GM12878 (cell line): ENCODE measurements at regions not wholly inside any gene's neighbourhood (a gene's known extent, or its start where the extent isn't known, plus 50 kb on each side); places are given as distances from the start of the nearest gene placed in this dataset.

Source experiments
- ATAC-seq: fragments of 200-7000 bp; cut with Tn5 transposase; 3 replicates; pipeline ENCODE4 v1.9.1; 2020; ENCODE audit warnings: mild to moderate bottlenecking, moderate library complexity
- BruUV-seq: library from RNA; stranded (reverse); fragments of 400-500 nt; replicated peaks from 2 replicates; lab custom pipeline; 2021; lab: Mats Ljungman, UMichigan
- CTCF ChIA-PET: fragments of 300-600 bp; sonication (Branson Sonifier 250); formaldehyde crosslinking; extraction: SDS; loops from one replicate; lab custom pipeline; 2021; ENCODE audit warnings: inconsistent platforms; lab: Yijun Ruan, JAX
- POLR2A ChIA-PET: fragments of 350-600 bp; formaldehyde crosslinking; extraction: SDS; loops from one replicate; lab custom pipeline; 2021; ENCODE audit warnings: inconsistent platforms; lab: Charles Lee
- RAD21 ChIA-PET: fragments of 300-600 bp; sonication (Branson Sonifier 250); formaldehyde crosslinking; loops from one replicate; lab custom pipeline; 2023; ENCODE audit warnings: antibody characterized with exemption; ENCODE audit not compliant: unreplicated experiment; lab: Charles Lee
- SMC1A ChIA-PET: fragments of 300-600 bp; sonication (Branson Sonifier 250); formaldehyde crosslinking; loops from one replicate; lab custom pipeline; 2023; ENCODE audit not compliant: unreplicated experiment, uncharacterized antibody; lab: Charles Lee
- DNase-seq: peaks from one replicate; pipeline ENCODE4 v3.0.0-alpha.2; 2011; ENCODE audit warnings: low read depth, low spot score
- FAIRE-seq: peaks from 3 replicates; lab custom pipeline; 2011; peaks lifted over from hg19 to GRCh38; lab: Jason Lieb, UNC
- H2AFZ ChIP-seq: 2 replicates; pipeline ENCODE4 v1.6.0; 2011; ENCODE audit warnings: low read depth, low read length, control low read depth; ENCODE audit not compliant: control insufficient read depth
- H3K27ac ChIP-seq: 2 replicates; pipeline ENCODE4 v1.5.1; 2011; ENCODE audit warnings: control low read depth; ENCODE audit not compliant: control insufficient read depth, insufficient read depth
- H3K27me3 ChIP-seq, 2 experiments: replicated peaks in 1 of 2; 2 replicates each; pipeline versions ENCODE4 v1.6.0 to v1.6.1; 2011; ENCODE audit warnings: low read length in 1 of 2; ENCODE audit not compliant: control insufficient read depth in 2 of 2, insufficient read depth in 2 of 2
- H3K36me3 ChIP-seq, 2 experiments: 2 replicates each; pipeline ENCODE4 v1.5.1; 2011; ENCODE audit warnings: low read length in 1 of 2; ENCODE audit not compliant: control insufficient read depth in 2 of 2, insufficient read depth in 2 of 2
- H3K4me1 ChIP-seq: 2 replicates; pipeline ENCODE4 v1.6.1; 2011; ENCODE audit warnings: mild to moderate bottlenecking, low read length, moderate library complexity, mixed read lengths; ENCODE audit not compliant: control insufficient read depth, insufficient read depth
- H3K4me2 ChIP-seq: 2 replicates; pipeline ENCODE4 v1.6.0; 2011; ENCODE audit warnings: control low read depth; ENCODE audit not compliant: control insufficient read depth, insufficient read depth
- H3K4me3 ChIP-seq: fragments of 200-600 bp; sonication (generic); 2 replicates; pipeline ENCODE4 v1.5.1; 2016
- H3K79me2 ChIP-seq: 2 replicates; pipeline ENCODE4 v1.6.0; 2011; ENCODE audit warnings: low read length; ENCODE audit not compliant: control insufficient read depth, insufficient read depth
- H3K9ac ChIP-seq: 2 replicates; pipeline ENCODE4 v1.8.0; 2011; ENCODE audit warnings: low read length, control low read depth, mixed read lengths; ENCODE audit not compliant: control insufficient read depth, insufficient read depth
- H3K9me3 ChIP-seq: replicated peaks from 3 replicates; pipeline ENCODE4 v1.5.1; 2011; ENCODE audit warnings: mild to moderate bottlenecking, low read length; ENCODE audit not compliant: control insufficient read depth, insufficient read depth
- H4K20me1 ChIP-seq: 2 replicates; pipeline ENCODE4 v1.6.0; 2011; ENCODE audit not compliant: control insufficient read depth, insufficient read depth
- BCL3 ChIP-seq: IDR thresholded peaks from 2 replicates; pipeline ENCODE4 v1.6.1; 2011; ENCODE audit warnings: borderline replicate concordance, low read depth, mild to moderate bottlenecking, moderate library complexity, low read length; ENCODE audit not compliant: insufficient read depth, poor library complexity, severe bottlenecking
- CHD2 ChIP-seq: IDR thresholded peaks from 2 replicates; pipeline ENCODE4 v1.6.1; 2011; ENCODE audit warnings: low read depth, low read length, improper control_type of control experiment, borderline replicate concordance
- ESRRA ChIP-seq: IDR thresholded peaks from 2 replicates; pipeline ENCODE4 v1.6.1; 2012; ENCODE audit warnings: mild to moderate bottlenecking, low read length, improper control_type of control experiment
- IRF4 ChIP-seq: IDR thresholded peaks from 2 replicates; pipeline ENCODE4 v1.6.1; 2011; ENCODE audit warnings: low read depth, low read length
- JUNB ChIP-seq: IDR thresholded peaks from 2 replicates; pipeline ENCODE4 v1.6.1; 2016; ENCODE audit warnings: antibody characterized with exemption, mild to moderate bottlenecking
- KAT2A ChIP-seq: conservative IDR thresholded peaks from 2 replicates; pipeline ENCODE4 v1.6.1; 2011; ENCODE audit warnings: low read depth, low read length; ENCODE audit not compliant: control insufficient read depth
- POLR2A ChIP-seq: IDR thresholded peaks from 2 replicates; pipeline ENCODE4 v1.6.1; 2011; ENCODE audit warnings: low read depth, mild to moderate bottlenecking, low read length
- RBBP5 ChIP-seq: fragments of 200-600 bp; sonication (generic); conservative IDR thresholded peaks from 2 replicates; pipeline ENCODE4 v1.6.1; 2016
- RCOR1 ChIP-seq: conservative IDR thresholded peaks from 2 replicates; pipeline ENCODE4 v1.6.1; 2012; ENCODE audit warnings: low read depth, low read length, improper control_type of control experiment
- SPI1 ChIP-seq: IDR thresholded peaks from 2 replicates; pipeline ENCODE4 v1.6.1; 2011; ENCODE audit warnings: low read depth, mild to moderate bottlenecking, low read length, moderate library complexity, borderline replicate concordance; ENCODE audit not compliant: insufficient read depth
- YBX1 ChIP-seq: fragments of 450-650 bp; IDR thresholded peaks from 2 replicates; pipeline ENCODE4 v1.6.1; 2016; ENCODE audit warnings: antibody characterized with exemption
- ZNF384 ChIP-seq: IDR thresholded peaks from 2 replicates; pipeline ENCODE4 v1.6.1; 2012; ENCODE audit warnings: low read depth, mild to moderate bottlenecking, low read length, improper control_type of control experiment, borderline replicate concordance
- WGBS: methylation state at CpG from one replicate; pipeline ENCODE4 v1.1.6; 2016; ENCODE audit warnings: low lambda C conversion rate; ENCODE audit not compliant: insufficient replicate concordance, insufficient coverage; ENCODE audit errors: missing lambda C conversion rate; 5-methylcytosine and 5-hydroxymethylcytosine counted together
- in situ Hi-C: fragments of 300-500 bp; cut with MboI; formaldehyde crosslinking; loops from 9 replicates; pipeline ENCODE4 v1.14.3; 2018; ENCODE audit warnings: mixed read lengths
- intact Hi-C: fragments of 100-400 bp; cut with micrococcal nuclease; formaldehyde crosslinking; loops from one replicate; pipeline ENCODE4 v1.14.2; 2022; ENCODE audit not compliant: unreplicated experiment

- no peaks in the 10 kb centered on the region for H3K27me3 ChIP-seq
- FAIRE-seq = no peak
- H3K27ac ChIP-seq = no peak overlapping the region
- no peaks in the 10 kb centered on the region for H3K79me2 ChIP-seq
- no peaks in the 10 kb centered on the region for H3K4me1 ChIP-seq
- POLR2A ChIA-PET = no interaction called here
- no peak overlapping the region for H3K9ac ChIP-seq
- RAD21 ChIA-PET = no interaction called here
- H3K4me2 ChIP-seq = no peak overlapping the region
- SMC1A ChIA-PET = no interaction called here
- intact Hi-C loops (no loop called here), in situ Hi-C loops (no loop called here)
- TF ChIP-seq IRF4 (peak; percentile 47; the same call in 1 of the 2 replicates), KAT2A (no peak), POLR2A (no peak), ESRRA (no peak), CHD2 (no peak), SPI1 (peak; percentile 91), YBX1 (no peak), JUNB (no peak), RBBP5 (no peak), ZNF384 (peak; percentile 81), BCL3 (no peak), RCOR1 (no peak)
- no peak for DNase-seq
- no peaks in the 10 kb centered on the region for H3K36me3 ChIP-seq
- no peaks in the 10 kb centered on the region for H4K20me1 ChIP-seq
- no TSS peak for BruUV-seq
- ATAC-seq = peak; percentile 54; the same call in 2 of the 3 replicates
- no peaks in the 10 kb centered on the region for H3K9me3 ChIP-seq
- WGBS = 22% methylated on average over 1 of the region's 1 CpG
- H2AFZ ChIP-seq = no peak overlapping the region
- no peak overlapping the region for H3K4me3 ChIP-seq
- CTCF ChIA-PET = no interaction called here
Measured at GRCh38 chr12:58095002-58095401, 153.6 kb downstream of the ATP23 start.
